SH-SY5Y (cell line): ENCODE measurements at regions not wholly inside any gene's neighbourhood (a gene's known extent, or its start where the extent isn't known, plus 50 kb on each side); places are given as distances from the start of the nearest gene placed in this dataset.

Experiments used
- GATA2 ChIP-seq: IDR thresholded peaks from 2 replicates; pipeline ENCODE4 v1.6.1; 2011; ENCODE audit warnings: mild to moderate bottlenecking, low read depth, low read length
- GATA3 ChIP-seq: IDR thresholded peaks from 2 replicates; pipeline ENCODE4 v1.6.1; 2011; ENCODE audit warnings: low read depth, mild to moderate bottlenecking, low read length, moderate library complexity

- TF ChIP-seq GATA3: no peak
- TF ChIP-seq GATA2: no peak
These were observed 180.9 kb upstream of the ALKAL2 start for GRCh38 chr2:468648-469336.
